ENCODE measurements at regions not wholly inside any gene's neighbourhood (a gene's known extent, or its start where the extent isn't known, plus 50 kb on each side); places are given as distances from the start of the nearest gene placed in this dataset.
"Not testable (repeated sequence)": the region's sequence is repeated elsewhere in the genome, so short reads cannot be mapped to it uniquely, and the experiment has no call there.

DNA sequence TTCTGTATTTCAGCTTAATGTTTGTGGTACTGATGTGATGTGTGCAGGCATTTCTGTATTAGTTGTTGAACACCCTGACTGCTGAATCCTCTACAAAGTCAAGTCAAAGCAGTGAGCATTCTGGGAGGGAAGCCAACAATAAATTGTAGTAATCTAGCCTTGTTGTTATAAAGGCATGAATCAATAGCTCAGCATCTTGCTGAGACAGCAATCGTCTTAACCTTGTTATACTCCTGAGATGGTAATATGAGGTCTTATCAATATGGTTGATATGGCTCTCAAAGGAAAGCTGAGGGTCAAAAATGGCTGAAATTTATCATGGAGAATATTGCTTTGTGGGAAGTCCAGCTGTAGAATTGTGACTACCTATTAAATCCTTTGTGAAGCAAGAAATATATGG lies 299.4 kb downstream of the DNAJB9 start:
- H3K4me3 ChIP-seq (ENCODE audit: low read depth, poor library complexity, severe bottlenecking): no peak overlapping the region
- TF ChIP-seq, protein P1, sequence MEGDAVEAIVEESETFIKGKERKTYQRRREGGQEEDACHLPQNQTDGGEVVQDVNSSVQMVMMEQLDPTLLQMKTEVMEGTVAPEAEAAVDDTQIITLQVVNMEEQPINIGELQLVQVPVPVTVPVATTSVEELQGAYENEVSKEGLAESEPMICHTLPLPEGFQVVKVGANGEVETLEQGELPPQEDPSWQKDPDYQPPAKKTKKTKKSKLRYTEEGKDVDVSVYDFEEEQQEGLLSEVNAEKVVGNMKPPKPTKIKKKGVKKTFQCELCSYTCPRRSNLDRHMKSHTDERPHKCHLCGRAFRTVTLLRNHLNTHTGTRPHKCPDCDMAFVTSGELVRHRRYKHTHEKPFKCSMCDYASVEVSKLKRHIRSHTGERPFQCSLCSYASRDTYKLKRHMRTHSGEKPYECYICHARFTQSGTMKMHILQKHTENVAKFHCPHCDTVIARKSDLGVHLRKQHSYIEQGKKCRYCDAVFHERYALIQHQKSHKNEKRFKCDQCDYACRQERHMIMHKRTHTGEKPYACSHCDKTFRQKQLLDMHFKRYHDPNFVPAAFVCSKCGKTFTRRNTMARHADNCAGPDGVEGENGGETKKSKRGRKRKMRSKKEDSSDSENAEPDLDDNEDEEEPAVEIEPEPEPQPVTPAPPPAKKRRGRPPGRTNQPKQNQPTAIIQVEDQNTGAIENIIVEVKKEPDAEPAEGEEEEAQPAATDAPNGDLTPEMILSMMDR (IDR thresholded peaks at IDR 0.05): no peak
- no peak for TF ChIP-seq POLR2A (IDR thresholded peaks at IDR 0.05)
- intact Hi-C loops (cut with DNase I; ENCODE audit: low total_unique reads): no loop called here
- 29 to 36% methylated on average over 1 of the region's 1 CpG for WGBS, 2 donors
- no peak for DNase-seq (ENCODE audit: low spot score in 2 of 2)

GRCh38 chr7:108875139-108875538 lies 305.5 kb downstream of the DNAJB9 start:
- no peak for DNase-seq (ENCODE audit: low spot score in 2 of 2)
- H3K4me3 ChIP-seq (ENCODE audit: low read depth, poor library complexity, severe bottlenecking): no peak overlapping the region
- TF ChIP-seq, protein P1 (IDR thresholded peaks at IDR 0.05): no peak
- 63 to 75% methylated on average over 4 of the region's 4 CpGs for WGBS, 2 donors
- intact Hi-C loops (cut with DNase I; ENCODE audit: low total_unique reads): no loop called here

GRCh38 chr7:108890862-108891261 lies 321.2 kb downstream of the DNAJB9 start:
- DNase-seq (ENCODE audit: low spot score in 2 of 2): no peak
- no peak for TF ChIP-seq POLR2A (IDR thresholded peaks at IDR 0.05)
- TF ChIP-seq, protein P1 (IDR thresholded peaks at IDR 0.05): no peak
- 73 to 76% methylated on average over 2 of the region's 2 CpGs for WGBS, 2 donors
- no peak overlapping the region for H3K4me3 ChIP-seq (ENCODE audit: low read depth, poor library complexity, severe bottlenecking)
- intact Hi-C loops (cut with DNase I; ENCODE audit: low total_unique reads): no loop called here

DNA sequence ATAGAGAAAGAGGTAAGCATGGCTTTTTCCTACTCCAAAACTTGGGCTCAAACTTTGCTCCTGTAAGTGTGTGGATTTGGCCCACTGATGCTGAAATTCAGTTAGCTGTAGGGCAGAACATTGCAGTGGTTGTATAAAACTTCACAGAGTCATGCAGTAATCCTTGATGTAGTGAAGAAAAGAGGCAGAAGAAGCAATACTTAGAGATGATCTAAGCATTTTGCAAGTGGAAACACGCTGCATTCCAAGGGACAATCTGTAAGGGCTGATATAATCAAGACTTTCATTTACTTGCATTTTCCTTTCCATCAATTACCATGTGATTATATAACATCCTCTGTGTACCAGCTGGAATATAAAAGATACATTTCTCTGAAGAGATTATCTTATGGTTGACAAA lies 338.8 kb downstream of the DNAJB9 start:
- WGBS, 2 donors: 35 to 38% methylated on average over 1 of the region's 1 CpG
- no peak overlapping the region for H3K4me3 ChIP-seq (ENCODE audit: low read depth, poor library complexity, severe bottlenecking)
- DNase-seq (ENCODE audit: low spot score in 2 of 2): no peak
- TF ChIP-seq, protein P1 (IDR thresholded peaks at IDR 0.05): no peak
- no peak for TF ChIP-seq POLR2A (IDR thresholded peaks at IDR 0.05)
- intact Hi-C loops (cut with DNase I; ENCODE audit: low total_unique reads): no loop called here

DNA sequence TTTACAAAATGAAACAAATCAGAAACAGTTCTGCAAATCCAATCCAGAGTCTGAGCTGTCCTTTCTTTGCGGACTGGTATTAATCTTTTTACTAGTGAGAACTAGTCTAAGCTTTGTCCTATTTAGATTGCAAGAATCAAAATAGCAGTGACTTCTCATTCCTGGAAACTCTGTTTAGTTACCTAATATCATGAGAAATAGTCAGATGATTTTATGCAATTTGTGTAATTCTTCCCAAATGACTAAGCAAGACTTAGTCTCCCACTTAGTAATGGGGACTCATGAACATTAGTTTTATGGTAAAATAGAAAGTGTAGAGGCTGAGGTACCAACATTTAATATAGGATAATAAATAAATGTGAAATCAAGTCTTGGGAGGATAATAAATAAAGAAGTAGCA lies 341.3 kb downstream of the DNAJB9 start:
- 86 to 87% methylated on average over 1 of the region's 1 CpG for WGBS, 2 donors
- intact Hi-C loops (cut with DNase I; ENCODE audit: low total_unique reads): no loop called here
- no peak overlapping the region for H3K4me3 ChIP-seq (ENCODE audit: low read depth, poor library complexity, severe bottlenecking)
- no peak for TF ChIP-seq POLR2A (IDR thresholded peaks at IDR 0.05)
- TF ChIP-seq, protein P1 (IDR thresholded peaks at IDR 0.05): no peak
- DNase-seq (ENCODE audit: low spot score in 2 of 2): no peak

DNA sequence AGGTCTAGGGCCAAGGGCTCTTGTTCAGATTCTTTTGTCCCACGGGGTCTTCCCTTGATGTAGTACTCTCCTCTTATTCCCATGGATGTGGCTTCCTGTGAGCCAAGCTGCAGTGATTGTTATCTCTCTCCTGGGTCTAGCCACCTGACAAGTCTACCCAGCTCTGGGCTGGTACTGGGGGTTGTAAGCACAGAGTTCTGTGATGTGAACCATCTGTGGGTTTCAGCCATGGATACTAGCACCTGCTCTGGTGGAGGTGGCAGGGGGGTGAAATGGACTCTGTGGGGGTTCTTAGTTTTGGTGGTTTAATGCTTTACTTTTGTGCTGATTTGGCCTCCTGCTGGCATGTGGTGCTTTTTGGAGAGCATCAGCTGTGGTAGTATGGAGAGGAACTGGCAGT lies 350.8 kb downstream of the DNAJB9 start:
- TF ChIP-seq POLR2A (IDR thresholded peaks at IDR 0.05): no peak
- TF ChIP-seq, protein P1 (IDR thresholded peaks at IDR 0.05): no peak
- intact Hi-C loops (cut with DNase I; ENCODE audit: low total_unique reads): no loop called here
- H3K4me3 ChIP-seq (ENCODE audit: low read depth, poor library complexity, severe bottlenecking): no peak overlapping the region
- WGBS, 2 donors: 38 to 78% methylated on average over 1 of the region's 1 CpG
- no peak for DNase-seq (ENCODE audit: low spot score in 2 of 2)

DNA sequence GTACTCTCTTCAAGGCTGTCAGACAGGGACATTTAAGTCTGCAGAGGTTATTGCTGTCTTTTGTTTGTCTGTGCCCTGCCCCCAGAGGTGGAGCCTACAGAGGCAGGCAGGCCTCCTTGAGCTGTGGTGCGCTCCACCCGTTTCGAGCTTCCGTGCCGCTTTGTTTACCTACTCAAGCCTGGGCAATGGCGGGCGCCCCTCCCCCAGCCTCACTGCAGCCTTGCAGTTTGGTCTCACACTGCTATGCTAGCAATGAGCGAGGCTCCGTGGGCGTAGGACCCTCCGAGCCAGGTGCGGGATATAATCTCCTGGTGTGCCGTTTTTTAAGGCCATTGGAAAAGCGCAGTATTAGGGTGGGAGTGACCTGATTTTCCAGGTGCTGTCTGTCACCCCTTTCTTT lies 373.4 kb downstream of the DNAJB9 start:
- DNase-seq (ENCODE audit: low spot score in 2 of 2); intact Hi-C loops (cut with DNase I; ENCODE audit: low total_unique reads); H3K4me3 ChIP-seq (ENCODE audit: low read depth, poor library complexity, severe bottlenecking): not testable (repeated sequence)
- 94 to 95% methylated on average over 14 of the region's 14 CpGs for WGBS, 2 donors

Data from lower leg skin (tissue), 4 donors.